A673 (cell line): ENCODE measurements at regions not wholly inside any gene's neighbourhood (a gene's known extent, or its start where the extent isn't known, plus 50 kb on each side); places are given as distances from the start of the nearest gene placed in this dataset.

Experiments used
- BruUV-seq: library from RNA; stranded (reverse); fragments of 400-500 nt; replicated peaks from 2 replicates; lab custom pipeline; 2021; lab: Mats Ljungman, UMichigan
- CTCF ChIA-PET: fragments of 300-600 bp; sonication (Branson Sonifier 250); formaldehyde crosslinking; loops from one replicate; lab custom pipeline; 2022; ENCODE audit warnings: antibody characterized with exemption; lab: Charles Lee
- POLR2A ChIA-PET: fragments of 300-600 bp; sonication (Branson Sonifier 250); formaldehyde crosslinking; loops from one replicate; lab custom pipeline; 2022; ENCODE audit warnings: antibody characterized with exemption; ENCODE audit not compliant: low non-redundant PET; lab: Charles Lee
- DNase-seq: peaks from one replicate; pipeline ENCODE4 v3.0.0-alpha.2; 2015; ENCODE audit warnings: low spot score
- H3K27ac ChIP-seq: fragments of 200-600 bp; sonication (generic); 2 replicates; pipeline ENCODE4 v1.5.1; 2016; ENCODE audit warnings: mixed run types, low read depth, mild to moderate bottlenecking, mixed read lengths, antibody characterized with exemption, low read length; ENCODE audit not compliant: poor library complexity, severe bottlenecking
- H3K27me3 ChIP-seq: fragments of 200-600 bp; sonication (generic); replicated peaks from 2 replicates; pipeline ENCODE4 v1.6.1; 2017; ENCODE audit warnings: mixed run types, low read depth, mild to moderate bottlenecking, mixed read lengths, antibody characterized with exemption, low read length; ENCODE audit not compliant: insufficient read depth, poor library complexity
- H3K36me3 ChIP-seq: fragments of 200-600 bp; sonication (generic); 2 replicates; pipeline ENCODE4 v1.6.1; 2016; ENCODE audit warnings: mixed run types, mild to moderate bottlenecking, mixed read lengths, antibody characterized with exemption, low read length; ENCODE audit not compliant: insufficient read depth, poor library complexity, severe bottlenecking
- H3K4me1 ChIP-seq: fragments of 200-600 bp; sonication (generic); 2 replicates; pipeline ENCODE4 v1.6.1; 2017; ENCODE audit warnings: mixed run types, mild to moderate bottlenecking, mixed read lengths, antibody characterized with exemption, low read length; ENCODE audit not compliant: insufficient read depth, poor library complexity, severe bottlenecking
- H3K4me3 ChIP-seq: fragments of 200-600 bp; sonication (generic); 2 replicates; pipeline ENCODE4 v1.5.1; 2016; ENCODE audit warnings: low read depth, mixed run types, mild to moderate bottlenecking, mixed read lengths, low read length; ENCODE audit not compliant: poor library complexity, severe bottlenecking
- H3K9me3 ChIP-seq: fragments of 200-600 bp; sonication (generic); 2 replicates; pipeline ENCODE4 v1.6.1; 2016; ENCODE audit warnings: mixed run types, low read depth, mild to moderate bottlenecking, mixed read lengths, antibody characterized with exemption, low read length; ENCODE audit not compliant: poor library complexity, severe bottlenecking
- EZH2 ChIP-seq: fragments of 200-600 bp; sonication (generic); IDR thresholded peaks from 2 replicates; pipeline ENCODE4 v1.6.1; 2017; ENCODE audit warnings: borderline replicate concordance, low read depth, mild to moderate bottlenecking, mixed read lengths, antibody characterized with exemption, low read length; ENCODE audit not compliant: poor library complexity, severe bottlenecking
- intact Hi-C: fragments of 100-400 bp; cut with micrococcal nuclease; formaldehyde crosslinking; loops from one replicate; pipeline ENCODE4 v1.10.0; 2022; ENCODE audit not compliant: unreplicated experiment
- TF ChIP-seq, protein P1 (sequence below): fragments of 300-800, 200-600 bp; sonication (generic); conservative IDR thresholded peaks from 2 replicates; pipeline ENCODE4 v1.5.1; 2017; ENCODE audit warnings: low read depth, mild to moderate bottlenecking, antibody characterized with exemption, low read length, moderate library complexity, mixed read lengths

DNA sequence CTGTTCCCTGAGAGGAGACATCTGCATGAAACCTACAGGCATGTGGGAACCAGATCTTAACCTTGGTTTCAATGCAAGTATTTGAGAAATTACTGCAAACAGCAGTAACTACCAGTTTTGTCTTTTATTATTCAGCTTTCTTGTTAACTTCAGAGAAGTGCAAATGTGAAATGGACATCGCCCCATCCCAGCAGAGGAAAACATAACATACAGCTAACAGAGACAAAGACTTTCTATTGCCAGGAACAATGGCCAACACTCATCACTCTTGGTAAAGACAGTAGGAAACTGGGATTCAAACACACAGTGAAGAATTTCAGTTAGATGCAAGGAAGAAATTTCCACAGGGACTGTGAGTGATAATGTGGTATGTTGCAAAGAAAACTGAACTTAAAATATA, 115.1 kb downstream of the SLC30A10 start:
- Histone ChIP-seq H3K27me3 (peaks cover 100% of the 10 kb centered on the region), H3K36me3 (no peaks in the 10 kb centered on the region), H3K27ac (no peak overlapping the region), H3K9me3 (no peaks in the 10 kb centered on the region), H3K4me1 (no peaks in the 10 kb centered on the region), H3K4me3 (no peak overlapping the region)
- TF ChIP-seq, protein P1, sequence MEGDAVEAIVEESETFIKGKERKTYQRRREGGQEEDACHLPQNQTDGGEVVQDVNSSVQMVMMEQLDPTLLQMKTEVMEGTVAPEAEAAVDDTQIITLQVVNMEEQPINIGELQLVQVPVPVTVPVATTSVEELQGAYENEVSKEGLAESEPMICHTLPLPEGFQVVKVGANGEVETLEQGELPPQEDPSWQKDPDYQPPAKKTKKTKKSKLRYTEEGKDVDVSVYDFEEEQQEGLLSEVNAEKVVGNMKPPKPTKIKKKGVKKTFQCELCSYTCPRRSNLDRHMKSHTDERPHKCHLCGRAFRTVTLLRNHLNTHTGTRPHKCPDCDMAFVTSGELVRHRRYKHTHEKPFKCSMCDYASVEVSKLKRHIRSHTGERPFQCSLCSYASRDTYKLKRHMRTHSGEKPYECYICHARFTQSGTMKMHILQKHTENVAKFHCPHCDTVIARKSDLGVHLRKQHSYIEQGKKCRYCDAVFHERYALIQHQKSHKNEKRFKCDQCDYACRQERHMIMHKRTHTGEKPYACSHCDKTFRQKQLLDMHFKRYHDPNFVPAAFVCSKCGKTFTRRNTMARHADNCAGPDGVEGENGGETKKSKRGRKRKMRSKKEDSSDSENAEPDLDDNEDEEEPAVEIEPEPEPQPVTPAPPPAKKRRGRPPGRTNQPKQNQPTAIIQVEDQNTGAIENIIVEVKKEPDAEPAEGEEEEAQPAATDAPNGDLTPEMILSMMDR: no peak
- TF ChIP-seq EZH2: no peak
- intact Hi-C loops: loop anchor here (2.0 to 5.0 kb wide), 3 partner anchors 151 to 1474 kb away; no protein-coding TSS in a partner anchor
- BruUV-seq: no TSS peak
- no peak for DNase-seq
- ChIA-PET POLR2A (no interaction called here), CTCF (interaction anchor here (1.2 kb wide), 1 partner anchor 1514 kb away, joined by 6 read pairs; no protein-coding TSS in a partner anchor)

DNA sequence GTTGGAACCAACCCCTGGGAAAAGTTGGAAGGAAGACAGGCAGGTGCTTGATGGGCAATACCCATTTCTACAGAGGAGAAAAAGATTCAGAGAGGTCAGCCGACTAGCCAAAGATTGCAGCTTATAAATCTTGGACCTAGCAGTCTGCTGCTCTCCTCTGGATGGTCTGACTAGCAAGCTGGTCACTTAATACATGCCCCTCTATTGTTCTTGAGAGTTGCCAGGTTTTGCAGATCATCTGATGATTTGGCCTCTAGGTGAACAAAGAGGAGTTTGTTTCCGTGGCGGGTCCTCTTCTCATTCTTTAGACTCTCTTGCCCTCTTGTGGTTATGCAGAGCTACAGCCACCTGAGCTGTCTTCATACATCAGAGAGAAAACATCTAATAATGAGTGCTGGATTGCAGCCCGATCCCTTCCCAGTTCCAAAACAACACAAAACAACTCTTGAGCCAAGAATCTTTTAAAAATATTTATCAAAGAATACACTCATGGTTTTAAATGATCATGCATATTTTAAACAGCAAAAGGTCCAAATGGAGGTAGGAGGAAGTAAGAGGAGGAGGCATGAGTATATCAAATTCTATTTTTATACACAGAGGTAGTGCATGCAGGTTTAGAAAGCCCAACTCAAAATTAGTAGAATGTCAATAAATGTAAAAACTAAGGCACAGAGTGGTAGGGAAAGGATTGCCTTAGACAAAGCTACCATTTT, 115.7 kb downstream of the SLC30A10 start:
- Histone ChIP-seq H3K27ac (no peak overlapping the region), H3K36me3 (no peaks in the 10 kb centered on the region), H3K9me3 (no peaks in the 10 kb centered on the region), H3K4me1 (no peaks in the 10 kb centered on the region), H3K27me3 (peaks cover 99% of the 10 kb centered on the region), H3K4me3 (no peak overlapping the region)
- intact Hi-C loops: loop anchor here (2.0 to 5.0 kb wide), 3 partner anchors 150 to 1474 kb away; no protein-coding TSS in a partner anchor
- TF ChIP-seq, protein P1: peak; percentile 73
- TF ChIP-seq EZH2: no peak
- peak; percentile 69 for DNase-seq
- no TSS peak for BruUV-seq
- ChIA-PET CTCF (interaction anchor here (1.2 kb wide), 1 partner anchor 1513 kb away, joined by 6 read pairs; no protein-coding TSS in a partner anchor), POLR2A (no interaction called here)

- no TSS peak for BruUV-seq
- H3K9me3 ChIP-seq: no peaks in the 10 kb centered on the region
- intact Hi-C loops: loop anchor here (2.0 to 5.0 kb wide), 3 partner anchors 150 to 1473 kb away; no protein-coding TSS in a partner anchor
- H3K4me3 ChIP-seq: no peak overlapping the region
- peaks cover 99% of the 10 kb centered on the region for H3K27me3 ChIP-seq
- no peaks in the 10 kb centered on the region for H3K4me1 ChIP-seq
- no peak for DNase-seq
- POLR2A ChIA-PET: no interaction called here
- no peaks in the 10 kb centered on the region for H3K36me3 ChIP-seq
- CTCF ChIA-PET: interaction anchor here (1.2 kb wide), 1 partner anchor 1513 kb away, joined by 6 read pairs; no protein-coding TSS in a partner anchor
- no peak overlapping the region for H3K27ac ChIP-seq
- no peak for TF ChIP-seq EZH2
- TF ChIP-seq, protein P1: no peak
Observed at GRCh38 chr1:219812086-219812485, 116.3 kb downstream of the SLC30A10 start.
